Glutamatergic neuron (in vitro differentiated cells): ENCODE measurements at regions not wholly inside any gene's neighbourhood (a gene's known extent, or its start where the extent isn't known, plus 50 kb on each side); places are given as distances from the start of the nearest gene placed in this dataset.

Experiments
- DNase-seq: peaks from one replicate; pipeline ENCODE4 v3.0.0; 2022
- H3K27ac Mint-ChIP-seq: one replicate; pipeline ENCODE4 v1.8.0; 2020; ENCODE audit warnings: mild to moderate bottlenecking, mixed read lengths, inconsistent platforms; ENCODE audit not compliant: unreplicated experiment
- H3K27me3 Mint-ChIP-seq: one replicate; pipeline ENCODE4 v1.8.0; 2020; ENCODE audit warnings: mild to moderate bottlenecking, moderate library complexity, mixed read lengths, inconsistent platforms; ENCODE audit not compliant: unreplicated experiment
- H3K36me3 Mint-ChIP-seq: one replicate; pipeline ENCODE4 v1.8.0; 2020; ENCODE audit warnings: mild to moderate bottlenecking, mixed read lengths, inconsistent platforms; ENCODE audit not compliant: unreplicated experiment
- H3K4me1 Mint-ChIP-seq: one replicate; pipeline ENCODE4 v1.8.0; 2020; ENCODE audit warnings: mild to moderate bottlenecking, low read depth, mixed read lengths, inconsistent platforms; ENCODE audit not compliant: unreplicated experiment
- H3K4me3 Mint-ChIP-seq: one replicate; pipeline ENCODE4 v1.8.0; 2020; ENCODE audit warnings: mild to moderate bottlenecking, mixed read lengths, inconsistent platforms; ENCODE audit not compliant: unreplicated experiment
- H3K9me3 Mint-ChIP-seq: one replicate; pipeline ENCODE4 v1.8.0; 2020; ENCODE audit warnings: mild to moderate bottlenecking, moderate library complexity, mixed read lengths, inconsistent platforms; ENCODE audit not compliant: unreplicated experiment
- TF ChIP-seq, protein P1 (sequence below): fragments of 200-600 bp; sonication (generic); IDR thresholded peaks from one replicate; pipeline ENCODE4 v1.5.0; 2021; ENCODE audit not compliant: partially characterized antibody, unreplicated experiment

DNA sequence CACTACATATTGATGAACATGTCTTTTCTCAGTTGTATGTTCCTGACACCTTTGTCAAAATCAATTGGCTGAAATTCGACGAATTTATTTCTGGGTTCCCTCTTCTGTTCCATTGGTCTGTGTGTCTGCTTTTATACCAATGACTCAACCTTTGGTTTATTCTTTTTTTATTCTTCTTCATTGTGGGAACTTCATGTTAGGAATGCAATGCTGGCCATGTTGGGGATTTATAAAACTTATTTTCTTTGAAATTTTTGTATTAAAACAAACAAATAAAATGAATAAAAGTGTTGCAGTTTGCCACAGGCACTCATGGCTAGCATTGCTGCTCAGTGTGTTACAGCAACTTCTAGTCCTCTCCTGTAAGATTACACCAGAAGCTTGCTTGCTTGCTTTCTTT is 287.8 kb downstream of the DUSP10 start:
- DNase-seq, result no peak
- TF ChIP-seq, protein P1, sequence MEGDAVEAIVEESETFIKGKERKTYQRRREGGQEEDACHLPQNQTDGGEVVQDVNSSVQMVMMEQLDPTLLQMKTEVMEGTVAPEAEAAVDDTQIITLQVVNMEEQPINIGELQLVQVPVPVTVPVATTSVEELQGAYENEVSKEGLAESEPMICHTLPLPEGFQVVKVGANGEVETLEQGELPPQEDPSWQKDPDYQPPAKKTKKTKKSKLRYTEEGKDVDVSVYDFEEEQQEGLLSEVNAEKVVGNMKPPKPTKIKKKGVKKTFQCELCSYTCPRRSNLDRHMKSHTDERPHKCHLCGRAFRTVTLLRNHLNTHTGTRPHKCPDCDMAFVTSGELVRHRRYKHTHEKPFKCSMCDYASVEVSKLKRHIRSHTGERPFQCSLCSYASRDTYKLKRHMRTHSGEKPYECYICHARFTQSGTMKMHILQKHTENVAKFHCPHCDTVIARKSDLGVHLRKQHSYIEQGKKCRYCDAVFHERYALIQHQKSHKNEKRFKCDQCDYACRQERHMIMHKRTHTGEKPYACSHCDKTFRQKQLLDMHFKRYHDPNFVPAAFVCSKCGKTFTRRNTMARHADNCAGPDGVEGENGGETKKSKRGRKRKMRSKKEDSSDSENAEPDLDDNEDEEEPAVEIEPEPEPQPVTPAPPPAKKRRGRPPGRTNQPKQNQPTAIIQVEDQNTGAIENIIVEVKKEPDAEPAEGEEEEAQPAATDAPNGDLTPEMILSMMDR, result no peak
- no peaks in the 10 kb centered on the region for H3K9me3 Mint-ChIP-seq
- no peaks in the 10 kb centered on the region for H3K36me3 Mint-ChIP-seq
- peaks cover 4% of the 10 kb centered on the region for H3K4me1 Mint-ChIP-seq
- H3K27ac Mint-ChIP-seq, result no peak overlapping the region
- H3K27me3 Mint-ChIP-seq, result no peaks in the 10 kb centered on the region
- H3K4me3 Mint-ChIP-seq, result no peak overlapping the region

GRCh38 chr1:221456918-221457317 is 285.0 kb downstream of the DUSP10 start:
- Mint-ChIP-seq H3K27me3 (no peaks in the 10 kb centered on the region), H3K9me3 (no peaks in the 10 kb centered on the region), H3K4me3 (no peak overlapping the region), H3K27ac (no peak overlapping the region), H3K36me3 (no peaks in the 10 kb centered on the region), H3K4me1 (peaks cover 4% of the 10 kb centered on the region)
- no peak for DNase-seq
- TF ChIP-seq, protein P1, result no peak

GRCh38 chr1:221457685-221458446 is 284.0 kb downstream of the DUSP10 start:
- Mint-ChIP-seq H3K27me3 (no peaks in the 10 kb centered on the region), H3K4me3 (no peak overlapping the region), H3K27ac (no peak overlapping the region), H3K36me3 (no peaks in the 10 kb centered on the region), H3K9me3 (no peaks in the 10 kb centered on the region), H3K4me1 (peaks cover 4% of the 10 kb centered on the region)
- TF ChIP-seq, protein P1, result no peak
- no peak for DNase-seq

- H3K4me1 Mint-ChIP-seq, result peaks cover 4% of the 10 kb centered on the region
- no peak overlapping the region for H3K27ac Mint-ChIP-seq
- H3K36me3 Mint-ChIP-seq, result no peaks in the 10 kb centered on the region
- DNase-seq, result no peak
- no peak overlapping the region for H3K4me3 Mint-ChIP-seq
- no peaks in the 10 kb centered on the region for H3K9me3 Mint-ChIP-seq
- TF ChIP-seq, protein P1, result no peak
- H3K27me3 Mint-ChIP-seq, result no peaks in the 10 kb centered on the region
Observed at GRCh38 chr1:221458447-221459156, 283.3 kb downstream of the DUSP10 start.

DNA sequence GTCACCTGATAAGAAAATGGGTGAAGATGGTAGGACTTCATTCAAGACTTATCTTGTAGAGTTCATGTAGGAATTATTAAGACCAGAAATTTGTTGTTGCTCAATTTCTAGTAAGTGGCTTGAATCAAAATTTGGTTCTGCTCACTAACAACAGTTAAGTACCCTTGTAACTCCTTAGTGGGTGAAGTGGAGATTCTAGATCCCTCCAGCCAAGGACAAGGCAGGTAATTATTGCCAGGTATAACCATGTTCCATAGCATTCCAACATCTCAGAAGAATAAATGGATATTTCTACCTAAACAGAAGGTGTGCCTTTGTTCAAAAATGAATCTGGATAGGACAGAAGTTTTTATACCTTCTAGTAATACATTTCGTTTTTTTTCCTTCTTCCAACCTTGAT is 282.3 kb downstream of the DUSP10 start:
- no peak for DNase-seq
- Mint-ChIP-seq H3K4me1 (peaks cover 4% of the 10 kb centered on the region), H3K27ac (no peak overlapping the region), H3K27me3 (no peaks in the 10 kb centered on the region), H3K36me3 (no peaks in the 10 kb centered on the region), H3K4me3 (no peak overlapping the region), H3K9me3 (no peaks in the 10 kb centered on the region)
- TF ChIP-seq, protein P1, result no peak
